ENCODE measurements at regions not wholly inside any gene's neighbourhood (a gene's known extent, or its start where the extent isn't known, plus 50 kb on each side); places are given as distances from the start of the nearest gene placed in this dataset.

DNA sequence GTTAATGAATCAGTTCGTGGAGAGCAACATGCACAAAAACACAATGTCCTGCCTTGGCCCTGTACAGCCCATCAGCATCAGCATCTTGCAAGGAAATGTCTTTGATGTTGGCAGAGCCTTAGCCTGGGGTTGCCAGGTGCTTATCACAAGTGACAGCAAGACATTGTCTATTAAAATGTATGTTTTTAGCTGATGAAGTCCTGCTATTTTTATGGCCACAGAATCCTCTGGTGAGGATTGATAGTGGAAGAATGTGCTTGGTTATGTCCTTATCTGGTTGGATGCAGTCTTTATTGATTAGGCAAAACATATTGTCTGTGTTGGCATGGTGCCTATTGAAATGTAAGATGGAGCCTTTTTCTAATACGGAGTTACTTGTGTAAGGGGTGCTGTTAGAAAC, 1427.0 kb upstream of the MIR17HG start:
- TF ChIP-seq, protein P1, sequence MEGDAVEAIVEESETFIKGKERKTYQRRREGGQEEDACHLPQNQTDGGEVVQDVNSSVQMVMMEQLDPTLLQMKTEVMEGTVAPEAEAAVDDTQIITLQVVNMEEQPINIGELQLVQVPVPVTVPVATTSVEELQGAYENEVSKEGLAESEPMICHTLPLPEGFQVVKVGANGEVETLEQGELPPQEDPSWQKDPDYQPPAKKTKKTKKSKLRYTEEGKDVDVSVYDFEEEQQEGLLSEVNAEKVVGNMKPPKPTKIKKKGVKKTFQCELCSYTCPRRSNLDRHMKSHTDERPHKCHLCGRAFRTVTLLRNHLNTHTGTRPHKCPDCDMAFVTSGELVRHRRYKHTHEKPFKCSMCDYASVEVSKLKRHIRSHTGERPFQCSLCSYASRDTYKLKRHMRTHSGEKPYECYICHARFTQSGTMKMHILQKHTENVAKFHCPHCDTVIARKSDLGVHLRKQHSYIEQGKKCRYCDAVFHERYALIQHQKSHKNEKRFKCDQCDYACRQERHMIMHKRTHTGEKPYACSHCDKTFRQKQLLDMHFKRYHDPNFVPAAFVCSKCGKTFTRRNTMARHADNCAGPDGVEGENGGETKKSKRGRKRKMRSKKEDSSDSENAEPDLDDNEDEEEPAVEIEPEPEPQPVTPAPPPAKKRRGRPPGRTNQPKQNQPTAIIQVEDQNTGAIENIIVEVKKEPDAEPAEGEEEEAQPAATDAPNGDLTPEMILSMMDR (IDR thresholded peaks at IDR 0.05) = no peak
- no peak for TF ChIP-seq POLR2AphosphoS5 (IDR thresholded peaks at IDR 0.05)
- no peak for TF ChIP-seq POLR2A (IDR thresholded peaks at IDR 0.05)

Measured in sigmoid colon (tissue), 4 donors.